Right atrium auricular region (tissue), 2 donors: ENCODE measurements at regions not wholly inside any gene's neighbourhood (a gene's known extent, or its start where the extent isn't known, plus 50 kb on each side); places are given as distances from the start of the nearest gene placed in this dataset.

Source experiments
- DNase-seq: peaks from one replicate; pipeline ENCODE4 v3.0.0-alpha.2; 2019; ENCODE audit warnings: low spot score
- H3K27ac ChIP-seq, 2 donors: fragments of 200-600 bp; sonication (generic); 1 replicate in 1 of 2; 2 replicates in 1 of 2; pipeline ENCODE4 v1.5.1; 2016 to 2019
- H3K27me3 ChIP-seq, 2 donors: fragments of 200-600 bp; sonication (generic); one replicate each; pipeline versions ENCODE4 v1.5.1 to v1.6.0; 2017 to 2019
- H3K36me3 ChIP-seq: fragments of 200-600 bp; sonication (generic); one replicate; pipeline ENCODE4 v1.5.1; 2016
- H3K4me1 ChIP-seq, 2 donors: fragments of 200-600 bp; sonication (generic); one replicate each; pipeline versions ENCODE4 v1.5.1 to v1.6.0; 2017 to 2019
- H3K4me3 ChIP-seq, 2 donors: fragments of 200-600 bp; sonication (generic); 1 replicate in 1 of 2; 2 replicates in 1 of 2; pipeline ENCODE4 v1.5.1; 2017 to 2019; ENCODE audit warnings: mild to moderate bottlenecking in 1 of 2, moderate library complexity in 1 of 2
- H3K9me3 ChIP-seq, 2 donors: fragments of 200-600 bp; sonication (generic); one replicate each; pipeline ENCODE4 v1.5.1; 2019
- TF ChIP-seq, protein P1 (sequence below), 2 donors: fragments of 200-600 bp; sonication (generic); IDR thresholded peaks; one replicate each; pipeline ENCODE4 v1.5.1; 2019; ENCODE audit warnings: antibody characterized with exemption in 2 of 2

DNA sequence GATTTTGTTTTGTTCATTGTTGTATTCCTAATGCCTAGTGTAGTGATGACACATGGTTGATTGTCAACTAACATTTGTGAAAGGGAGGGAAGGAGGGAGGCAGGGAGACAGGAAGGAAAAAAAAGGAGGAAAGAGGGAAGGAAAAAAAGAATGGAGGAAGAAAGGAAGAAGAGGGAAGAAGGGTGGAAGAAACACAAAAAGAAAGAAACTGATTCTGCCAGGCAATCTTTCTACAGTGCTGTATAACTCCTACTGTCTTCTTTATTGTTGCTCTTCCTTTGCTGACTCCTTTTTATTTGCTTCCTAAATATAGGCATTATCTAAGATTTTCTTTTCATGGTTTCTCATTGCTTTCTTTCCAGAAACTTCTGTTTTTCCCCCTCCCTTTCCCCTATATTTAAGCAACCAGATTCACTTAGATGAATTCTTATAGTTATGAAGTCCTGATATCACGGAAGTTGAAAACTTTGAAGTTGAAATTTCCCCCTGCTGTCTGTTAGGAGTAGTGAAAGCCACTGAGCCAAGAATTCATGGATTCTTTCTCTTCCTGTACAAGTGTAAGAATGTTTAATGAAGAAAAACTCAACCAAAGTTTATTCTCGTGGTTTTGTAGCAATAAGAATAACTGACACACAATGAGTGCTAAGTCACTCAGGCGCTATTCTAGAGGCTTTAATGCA is 305.1 kb upstream of the FSHR start:
- Histone ChIP-seq H3K36me3 (no peaks in the 10 kb centered on the region), H3K9me3 (no peaks in the 10 kb centered on the region), H3K27me3 (no peaks in the 10 kb centered on the region), H3K4me3 (no peak overlapping the region), H3K4me1 (no peaks in the 10 kb centered on the region), H3K27ac (no peak overlapping the region)
- TF ChIP-seq, protein P1, sequence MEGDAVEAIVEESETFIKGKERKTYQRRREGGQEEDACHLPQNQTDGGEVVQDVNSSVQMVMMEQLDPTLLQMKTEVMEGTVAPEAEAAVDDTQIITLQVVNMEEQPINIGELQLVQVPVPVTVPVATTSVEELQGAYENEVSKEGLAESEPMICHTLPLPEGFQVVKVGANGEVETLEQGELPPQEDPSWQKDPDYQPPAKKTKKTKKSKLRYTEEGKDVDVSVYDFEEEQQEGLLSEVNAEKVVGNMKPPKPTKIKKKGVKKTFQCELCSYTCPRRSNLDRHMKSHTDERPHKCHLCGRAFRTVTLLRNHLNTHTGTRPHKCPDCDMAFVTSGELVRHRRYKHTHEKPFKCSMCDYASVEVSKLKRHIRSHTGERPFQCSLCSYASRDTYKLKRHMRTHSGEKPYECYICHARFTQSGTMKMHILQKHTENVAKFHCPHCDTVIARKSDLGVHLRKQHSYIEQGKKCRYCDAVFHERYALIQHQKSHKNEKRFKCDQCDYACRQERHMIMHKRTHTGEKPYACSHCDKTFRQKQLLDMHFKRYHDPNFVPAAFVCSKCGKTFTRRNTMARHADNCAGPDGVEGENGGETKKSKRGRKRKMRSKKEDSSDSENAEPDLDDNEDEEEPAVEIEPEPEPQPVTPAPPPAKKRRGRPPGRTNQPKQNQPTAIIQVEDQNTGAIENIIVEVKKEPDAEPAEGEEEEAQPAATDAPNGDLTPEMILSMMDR (IDR thresholded peaks at IDR 0.05): no peak
- no peak for DNase-seq

DNA sequence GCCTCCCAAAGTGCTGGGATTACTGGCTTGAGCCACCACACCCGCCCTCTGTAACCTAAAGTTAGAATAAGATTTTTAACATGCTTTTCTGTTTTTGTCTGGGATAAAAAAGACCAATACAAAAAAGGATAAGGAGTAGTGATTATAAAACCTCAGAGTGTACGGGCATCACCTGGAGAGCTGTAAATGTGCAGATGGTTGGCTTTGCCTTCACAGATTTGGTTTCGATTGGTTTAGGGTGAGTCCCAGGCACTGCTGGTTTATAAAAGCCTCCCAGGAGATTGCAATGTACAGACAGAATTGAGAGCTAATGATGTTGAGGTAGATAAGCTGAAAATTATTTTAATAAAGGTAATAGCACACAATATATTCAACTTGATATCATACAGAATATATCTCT is 289.7 kb upstream of the FSHR start:
- H3K9me3 ChIP-seq: no peaks in the 10 kb centered on the region
- H3K27ac ChIP-seq: no peak overlapping the region
- no peak for DNase-seq

GRCh38 chr2:49426996-49427395 is 272.7 kb upstream of the FSHR start:
- H3K27me3 ChIP-seq: no peaks in the 10 kb centered on the region
- H3K36me3 ChIP-seq: no peaks in the 10 kb centered on the region
- DNase-seq: no peak
- TF ChIP-seq, protein P1 (IDR thresholded peaks at IDR 0.05): no peak
- H3K4me1 ChIP-seq: no peaks in the 10 kb centered on the region
- H3K4me3 ChIP-seq: no peak overlapping the region
- no peak overlapping the region for H3K27ac ChIP-seq
- H3K9me3 ChIP-seq: no peaks in the 10 kb centered on the region

More for the DNA sequence above, 289.7 kb upstream of the FSHR start:
- Histone ChIP-seq H3K4me3 (no peak overlapping the region), H3K4me1 (no peaks in the 10 kb centered on the region), H3K27me3 (no peaks in the 10 kb centered on the region), H3K36me3 (no peaks in the 10 kb centered on the region)
- TF ChIP-seq, protein P1 (IDR thresholded peaks at IDR 0.05): no peak

DNA sequence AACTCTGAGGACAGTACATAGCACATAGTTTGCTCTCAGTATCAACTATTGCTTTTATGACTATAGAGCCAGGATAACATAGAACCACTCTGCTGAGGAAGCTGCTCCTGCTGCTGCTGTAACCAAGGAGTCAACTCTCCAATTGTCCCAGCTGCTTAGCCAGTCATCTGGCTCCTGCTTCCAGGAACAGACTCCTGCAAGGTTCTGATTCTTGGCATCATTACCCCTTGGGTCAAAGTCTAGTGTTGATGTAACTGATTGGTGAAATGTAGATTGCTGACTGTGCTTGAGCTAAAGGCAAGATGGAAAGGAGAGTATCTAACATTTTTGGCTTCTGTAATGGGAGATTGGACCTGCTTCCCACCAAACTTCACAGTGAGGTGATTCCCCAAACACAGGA is 261.9 kb upstream of the FSHR start:
- Histone ChIP-seq H3K27ac (no peak overlapping the region), H3K4me1 (no peaks in the 10 kb centered on the region)
- TF ChIP-seq, protein P1 (IDR thresholded peaks at IDR 0.05): no peak

DNA sequence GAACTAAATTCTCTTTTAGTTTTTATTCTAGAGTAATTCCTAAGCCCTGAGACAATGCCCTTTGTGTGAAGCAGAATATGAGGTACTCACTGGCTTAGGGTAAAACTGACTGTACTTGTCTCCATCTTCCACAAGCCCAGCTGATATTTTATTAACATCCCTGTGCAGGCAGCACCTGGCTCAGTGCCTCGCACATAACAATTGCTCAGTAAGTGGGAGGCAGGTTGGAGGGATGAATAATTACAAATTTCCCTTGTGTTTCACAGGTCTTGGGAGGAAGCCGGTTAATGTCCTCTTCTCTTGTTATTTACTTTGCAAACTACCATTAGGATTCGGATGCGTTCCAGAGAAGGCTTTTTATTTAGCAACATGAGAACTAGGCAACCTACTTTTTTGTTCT is 249.8 kb upstream of the FSHR start:
- DNase-seq: no peak
- Histone ChIP-seq H3K27ac (no peak overlapping the region), H3K9me3 (peaks cover 0 to 4% of the 10 kb centered on the region in 2 donors), H3K27me3 (no peaks in the 10 kb centered on the region), H3K4me3 (no peak overlapping the region), H3K4me1 (no peaks in the 10 kb centered on the region), H3K36me3 (no peaks in the 10 kb centered on the region)
- TF ChIP-seq, protein P1 (IDR thresholded peaks at IDR 0.05): no peak

More for the DNA sequence above, 261.9 kb upstream of the FSHR start:
- Histone ChIP-seq H3K36me3 (no peaks in the 10 kb centered on the region), H3K9me3 (no peaks in the 10 kb centered on the region), H3K4me3 (no peak overlapping the region), H3K27me3 (no peaks in the 10 kb centered on the region)
- no peak for DNase-seq

DNA sequence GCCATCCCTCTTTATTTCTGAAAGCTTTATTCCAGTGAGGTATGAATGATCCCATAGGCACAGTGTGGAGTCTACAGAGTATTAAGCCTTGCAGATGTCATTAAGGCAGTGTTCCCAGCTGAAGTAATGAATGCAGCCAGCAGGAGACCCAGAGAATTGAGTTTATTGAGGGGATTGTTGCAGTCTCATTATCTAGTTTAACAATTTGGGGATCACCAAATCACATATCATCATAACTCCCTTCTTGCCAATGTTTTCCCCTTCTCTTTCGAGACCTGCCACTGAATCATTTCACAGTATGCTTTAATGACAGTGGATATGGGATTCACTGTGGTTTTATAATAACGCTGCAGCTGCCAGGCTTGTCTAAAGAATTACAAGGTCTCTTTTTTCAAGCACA is 249.3 kb upstream of the FSHR start:
- peaks cover 0 to under 1% of the 10 kb centered on the region in 2 donors for H3K9me3 ChIP-seq
- TF ChIP-seq, protein P1 (IDR thresholded peaks at IDR 0.05): no peak

More for the DNA sequence above, 249.3 kb upstream of the FSHR start:
- Histone ChIP-seq H3K4me1 (no peaks in the 10 kb centered on the region), H3K4me3 (no peak overlapping the region), H3K27ac (no peak overlapping the region), H3K36me3 (no peaks in the 10 kb centered on the region), H3K27me3 (no peaks in the 10 kb centered on the region)
- DNase-seq: no peak
